A549 (cell line): ENCODE measurements at regions not wholly inside any gene's neighbourhood (a gene's known extent, or its start where the extent isn't known, plus 50 kb on each side); places are given as distances from the start of the nearest gene placed in this dataset.

ENCODE experiments used
- ATAC-seq, 2 experiments: fragments of 200-7000 bp in 1 of 2; fragments of >200 bp in 1 of 2; cut with Nextera tagmentation in 1 of 2; cut with Tn5 transposase in 1 of 2; 3 replicates each; pipeline versions ENCODE4 v1.8.0 to v1.9.1; 2018 to 2020; ENCODE audit warnings: mild to moderate bottlenecking in 1 of 2, moderate library complexity in 1 of 2
- CTCF ChIA-PET: fragments of 300-600 bp; sonication (Branson Sonifier 250); formaldehyde crosslinking; extraction: SDS; loops from one replicate; lab custom pipeline; 2021; ENCODE audit warnings: antibody characterized with exemption, inconsistent platforms; lab: Yijun Ruan, JAX
- POLR2A ChIA-PET: fragments of 350-600 bp; formaldehyde crosslinking; extraction: SDS; loops from one replicate; lab custom pipeline; 2021; ENCODE audit warnings: antibody characterized with exemption, inconsistent platforms; lab: Yijun Ruan, JAX
- DNase-seq, 2 experiments: peaks; one replicate each; pipeline versions ENCODE4 v3.0.0 to v3.0.0-alpha.2; 2011 to 2016; ENCODE audit warnings: low read depth in 1 of 2, low spot score in 1 of 2
- FAIRE-seq: peaks from 2 replicates; lab custom pipeline; 2011; peaks lifted over from hg19 to GRCh38; lab: Jason Lieb, UNC
- H3K27ac ChIP-seq, 2 experiments: fragments of >200 bp; sonication (Bioruptor Twin); formaldehyde crosslinking; 3 replicates each; pipeline ENCODE4 v1.5.1; 2016 to 2017
- H3K4me1 ChIP-seq: fragments of >200 bp; sonication (Bioruptor Twin); formaldehyde crosslinking; 3 replicates; pipeline ENCODE4 v1.6.1; 2016
- H3K4me2 ChIP-seq: fragments of >200 bp; sonication (Bioruptor Twin); formaldehyde crosslinking; 3 replicates; pipeline ENCODE4 v1.6.1; 2016
- H3K4me3 ChIP-seq: fragments of >200 bp; sonication (Bioruptor Twin); formaldehyde crosslinking; 3 replicates; pipeline ENCODE4 v1.5.1; 2016
- H3K9me3 ChIP-seq: fragments of >200 bp; sonication (Bioruptor Twin); formaldehyde crosslinking; 3 replicates; pipeline ENCODE4 v1.6.1; 2016
- ATOH8 ChIP-seq: fragments of 250-450 bp; sonication (Bioruptor Pico); IDR thresholded peaks from 2 replicates; pipeline ENCODE4 v1.5.0; 2020; ENCODE audit warnings: low read depth, mild to moderate bottlenecking, moderate library complexity
- CBX8 ChIP-seq: fragments of 200-600 bp; sonication (generic); IDR thresholded peaks from 2 replicates; pipeline ENCODE4 v1.6.1; 2016
- CEBPB ChIP-seq, 2 experiments: fragments of >200 bp in 1 of 2; sonication (Bioruptor Twin) in 1 of 2; formaldehyde crosslinking in 1 of 2; IDR thresholded peaks; 2 replicates each; pipeline ENCODE4 v1.6.1; 2012 to 2016
- CHD4 ChIP-seq: fragments of 200-600 bp; sonication (generic); IDR thresholded peaks from 2 replicates; pipeline ENCODE4 v1.6.1; 2016; ENCODE audit warnings: antibody characterized with exemption, mild to moderate bottlenecking, borderline replicate concordance
- EHF ChIP-seq: fragments of 250-450 bp; sonication (Bioruptor Pico); IDR thresholded peaks from 2 replicates; pipeline ENCODE4 v1.5.0; 2020; ENCODE audit warnings: mild to moderate bottlenecking
- EHMT2 ChIP-seq: fragments of 200-600 bp; sonication (generic); IDR thresholded peaks from 2 replicates; pipeline ENCODE4 v1.6.1; 2016; ENCODE audit warnings: antibody characterized with exemption, low read depth, mild to moderate bottlenecking, moderate library complexity
- EP300 ChIP-seq, 2 experiments: fragments of >200 bp; sonication (Bioruptor Twin); formaldehyde crosslinking; IDR thresholded peaks; 2 replicates in 1 of 2; 3 replicates in 1 of 2; pipeline ENCODE4 v1.6.1; 2016 to 2017
- FOSB ChIP-seq: fragments of 250-450 bp; sonication (Bioruptor Pico); IDR thresholded peaks from 2 replicates; pipeline ENCODE4 v1.5.0; 2020; ENCODE audit warnings: mild to moderate bottlenecking, moderate library complexity
- GATA3 ChIP-seq: IDR thresholded peaks from 2 replicates; pipeline ENCODE4 v1.6.1; 2012; ENCODE audit warnings: borderline replicate concordance
- HES2 ChIP-seq: fragments of >200 bp; sonication (Bioruptor Twin); formaldehyde crosslinking; IDR thresholded peaks from 2 replicates; pipeline ENCODE4 v1.6.1; 2016
- HEYL ChIP-seq: fragments of 250-450 bp; sonication (Bioruptor Pico); IDR thresholded peaks from 2 replicates; pipeline ENCODE4 v1.8.0; 2021; ENCODE audit warnings: mild to moderate bottlenecking, moderate library complexity
- HOXA7 ChIP-seq: fragments of 250-450 bp; sonication (Bioruptor Pico); IDR thresholded peaks from 2 replicates; pipeline ENCODE4 v1.5.0; 2020; ENCODE audit warnings: mild to moderate bottlenecking, moderate library complexity
- HOXB5 ChIP-seq: fragments of 250-450 bp; sonication (Bioruptor Pico); IDR thresholded peaks from 2 replicates; pipeline ENCODE4 v1.5.0; 2020; ENCODE audit warnings: mild to moderate bottlenecking, moderate library complexity
- JUNB ChIP-seq: fragments of >200 bp; sonication (Bioruptor Twin); formaldehyde crosslinking; IDR thresholded peaks from 2 replicates; pipeline ENCODE4 v1.6.1; 2016
- KDM5A ChIP-seq: fragments of 200-600 bp; sonication (generic); IDR thresholded peaks from 2 replicates; pipeline ENCODE4 v1.6.1; 2016; ENCODE audit warnings: antibody characterized with exemption, mild to moderate bottlenecking
- MAZ ChIP-seq: fragments of 150-350 bp; IDR thresholded peaks from 2 replicates; pipeline ENCODE4 v1.6.1; 2014; ENCODE audit warnings: antibody characterized with exemption, low read depth, low read length, borderline replicate concordance
- NPAS2 ChIP-seq: fragments of 250-450 bp; sonication (Bioruptor Pico); IDR thresholded peaks from 2 replicates; pipeline ENCODE4 v1.8.0; 2022; ENCODE audit warnings: mild to moderate bottlenecking, moderate library complexity, borderline replicate concordance
- NR3C1 ChIP-seq: fragments of >200 bp; sonication (Bioruptor Twin); formaldehyde crosslinking; IDR thresholded peaks from 3 replicates; pipeline ENCODE4 v1.6.1; 2017
- POLR2A ChIP-seq: IDR thresholded peaks from 2 replicates; pipeline ENCODE4 v1.6.1; 2012; ENCODE audit warnings: mild to moderate bottlenecking, low read length
- POLR2AphosphoS2 ChIP-seq: conservative IDR thresholded peaks from 2 replicates; pipeline ENCODE4 v1.6.1; 2012; ENCODE audit warnings: low read length, improper control_type of control experiment, inconsistent platforms
- RCOR1 ChIP-seq: fragments of 150-350 bp; IDR thresholded peaks from 2 replicates; pipeline ENCODE4 v1.6.1; 2014; ENCODE audit warnings: antibody characterized with exemption, low read length, low read depth
- RNF2 ChIP-seq: fragments of 200-600 bp; sonication (generic); IDR thresholded peaks from 2 replicates; pipeline ENCODE4 v1.6.1; 2016; ENCODE audit warnings: low read depth, mild to moderate bottlenecking, antibody characterized with exemption, moderate library complexity, borderline replicate concordance
- TFCP2L1 ChIP-seq: fragments of 250-450 bp; sonication (Bioruptor Pico); IDR thresholded peaks from 2 replicates; pipeline ENCODE4 v1.5.0; 2021; ENCODE audit warnings: mild to moderate bottlenecking
- TP53 ChIP-seq: fragments of 250-450 bp; sonication (Bioruptor Pico); IDR thresholded peaks from 2 replicates; pipeline ENCODE4 v1.5.0; 2021; ENCODE audit warnings: mild to moderate bottlenecking, moderate library complexity
- ZNF302 ChIP-seq: fragments of 250-450 bp; sonication (Bioruptor Pico); IDR thresholded peaks from 2 replicates; pipeline ENCODE4 v1.9.0; 2021; ENCODE audit warnings: inconsistent platforms, mild to moderate bottlenecking, moderate library complexity
- ZSCAN20 ChIP-seq: fragments of 250-450 bp; sonication (Bioruptor Pico); IDR thresholded peaks from 2 replicates; pipeline ENCODE4 v1.8.0; 2022; ENCODE audit warnings: mild to moderate bottlenecking, moderate library complexity
- WGBS: methylation state at CpG from one replicate; pipeline ENCODE4 v1.1.6; 2017; ENCODE audit errors: missing lambda C conversion rate; 5-methylcytosine and 5-hydroxymethylcytosine counted together
- TF ChIP-seq, protein P1 (sequence below): IDR thresholded peaks from 2 replicates; pipeline ENCODE4 v1.6.1; 2012
- TF ChIP-seq, protein P2 (sequence below): IDR thresholded peaks from 2 replicates; pipeline ENCODE4 v1.6.1; 2012; ENCODE audit warnings: low read depth, borderline replicate concordance
- TF ChIP-seq, protein P3 (sequence below): fragments of 450-650 bp; IDR thresholded peaks from 2 replicates; pipeline ENCODE4 v1.6.1; 2014; ENCODE audit warnings: antibody characterized with exemption
- TF ChIP-seq, protein P4 (sequence below): fragments of 150-350 bp; IDR thresholded peaks from 2 replicates; pipeline ENCODE4 v1.6.1; 2014; ENCODE audit warnings: low read depth, mild to moderate bottlenecking, low read length

GRCh38 chr20:52704553-52704952 lies 267.6 kb upstream of the TSHZ2 start:
- CTCF ChIA-PET = no interaction called here
- WGBS = 4% methylated on average over 1 of the region's 1 CpG

DNA sequence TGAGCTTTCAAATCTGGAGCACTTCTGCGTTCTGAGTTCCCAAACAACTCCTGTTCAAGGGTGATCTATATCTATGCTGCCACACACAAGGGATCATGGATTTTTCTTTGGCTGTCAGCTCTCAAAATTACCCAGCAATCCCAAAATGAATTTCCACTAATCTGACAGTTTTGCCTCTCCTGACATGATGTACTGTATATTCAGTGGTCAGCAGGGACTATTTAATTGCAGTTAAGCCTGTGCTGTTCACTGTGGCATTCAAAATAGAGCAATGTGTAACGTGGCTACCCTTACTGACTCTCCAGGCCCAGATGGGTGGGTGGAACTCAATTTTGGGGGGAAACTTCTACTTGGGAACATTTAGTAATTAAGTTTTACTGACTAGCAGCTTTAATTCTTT lies 283.8 kb upstream of the TSHZ2 start:
- TF ChIP-seq HOXA7 (CRISPR knock-in tag) = no peak
- no peak for TF ChIP-seq CHD4
- TF ChIP-seq CEBPB (IDR thresholded peaks at IDR 0.05) = no peak
- no peak for TF ChIP-seq HES2
- TF ChIP-seq, all 56 proteins: peak for 0
- Histone ChIP-seq H3K9me3 (no peaks in the 10 kb centered on the region; the same call in 2 of the 3 replicates), H3K4me1 (no peaks in the 10 kb centered on the region), H3K4me2 (no peak overlapping the region), H3K27ac (no peak overlapping the region), H3K4me3 (no peak overlapping the region)
- 2% methylated on average over 2 of the region's 2 CpGs for WGBS
- ChIA-PET POLR2A (no interaction called here), CTCF (no interaction called here)
- FAIRE-seq (no peak), ATAC-seq (no peak), DNase-seq (no peak)

More at GRCh38 chr20:52704553-52704952, 267.6 kb upstream of the TSHZ2 start:
- Histone ChIP-seq H3K4me2 (no peak overlapping the region), H3K4me3 (no peak overlapping the region), H3K4me1 (no peaks in the 10 kb centered on the region), H3K27ac (no peak overlapping the region), H3K9me3 (no peaks in the 10 kb centered on the region)
- TF ChIP-seq GATA3 = no peak
- no peak for TF ChIP-seq TFCP2L1
- TF ChIP-seq, protein P1, sequence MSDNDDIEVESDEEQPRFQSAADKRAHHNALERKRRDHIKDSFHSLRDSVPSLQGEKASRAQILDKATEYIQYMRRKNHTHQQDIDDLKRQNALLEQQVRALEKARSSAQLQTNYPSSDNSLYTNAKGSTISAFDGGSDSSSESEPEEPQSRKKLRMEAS = no peak
- no peak for TF ChIP-seq POLR2A
- no peak for TF ChIP-seq KDM5A
- TF ChIP-seq, protein P2, sequence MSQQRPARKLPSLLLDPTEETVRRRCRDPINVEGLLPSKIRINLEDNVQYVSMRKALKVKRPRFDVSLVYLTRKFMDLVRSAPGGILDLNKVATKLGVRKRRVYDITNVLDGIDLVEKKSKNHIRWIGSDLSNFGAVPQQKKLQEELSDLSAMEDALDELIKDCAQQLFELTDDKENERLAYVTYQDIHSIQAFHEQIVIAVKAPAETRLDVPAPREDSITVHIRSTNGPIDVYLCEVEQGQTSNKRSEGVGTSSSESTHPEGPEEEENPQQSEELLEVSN = no peak
- no peak for TF ChIP-seq HOXB5 (CRISPR knock-in tag)
- TF ChIP-seq, protein P3, sequence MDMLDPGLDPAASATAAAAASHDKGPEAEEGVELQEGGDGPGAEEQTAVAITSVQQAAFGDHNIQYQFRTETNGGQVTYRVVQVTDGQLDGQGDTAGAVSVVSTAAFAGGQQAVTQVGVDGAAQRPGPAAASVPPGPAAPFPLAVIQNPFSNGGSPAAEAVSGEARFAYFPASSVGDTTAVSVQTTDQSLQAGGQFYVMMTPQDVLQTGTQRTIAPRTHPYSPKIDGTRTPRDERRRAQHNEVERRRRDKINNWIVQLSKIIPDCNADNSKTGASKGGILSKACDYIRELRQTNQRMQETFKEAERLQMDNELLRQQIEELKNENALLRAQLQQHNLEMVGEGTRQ = no peak
- TF ChIP-seq JUNB = no peak
- no peak for TF ChIP-seq HEYL
- no peak for TF ChIP-seq EP300 (IDR thresholded peaks at IDR 0.05)
- no peak for TF ChIP-seq NPAS2
- TF ChIP-seq ZSCAN20 = no peak
- TF ChIP-seq CHD4 = no peak
- TF ChIP-seq RNF2 = no peak
- no peak for TF ChIP-seq EHMT2
- TF ChIP-seq FOSB = no peak
- TF ChIP-seq TP53 = no peak
- ATAC-seq = no peak
- POLR2A ChIA-PET = no interaction called here
- no peak for DNase-seq
- FAIRE-seq = no peak

DNA sequence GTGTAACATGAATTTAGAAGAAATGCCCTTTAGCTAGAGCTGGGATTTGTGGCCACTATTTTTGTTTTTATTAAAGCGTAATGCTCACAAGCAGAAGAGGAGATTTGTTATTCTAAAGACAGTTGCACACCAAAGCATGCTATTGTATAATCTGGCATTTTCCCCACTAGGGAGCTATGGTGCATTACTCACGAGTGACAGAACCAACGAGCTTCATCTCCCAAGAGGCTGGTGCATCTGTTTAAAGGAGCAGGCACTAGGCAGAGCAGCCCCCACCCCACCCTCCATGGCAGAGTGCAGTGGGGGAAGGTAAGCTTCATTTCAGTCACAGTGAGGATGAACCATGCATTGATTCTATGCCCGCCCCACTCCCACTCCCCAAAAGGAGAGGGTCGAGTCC lies 287.3 kb upstream of the TSHZ2 start:
- WGBS = 8% methylated on average over 5 of the region's 5 CpGs
- H3K4me1 ChIP-seq = no peaks in the 10 kb centered on the region
- ChIA-PET CTCF (interaction anchor here (1.5 kb wide), 1 partner anchor 9 kb away, joined by 4 read pairs; no protein-coding TSS in a partner anchor), POLR2A (no interaction called here)
- no peak overlapping the region for H3K27ac ChIP-seq
- no peak for DNase-seq
- TF ChIP-seq ATOH8 (no peak), EHF (CRISPR knock-in tag) (no peak), RCOR1 (no peak), HES2 (no peak), MAZ (no peak), HOXB5 (CRISPR knock-in tag) (no peak), TFCP2L1 (no peak), HEYL (no peak), HOXA7 (CRISPR knock-in tag) (no peak), ZNF302 (no peak), NR3C1 (no peak), POLR2AphosphoS2 (no peak), CBX8 (no peak), CEBPB (IDR thresholded peaks at IDR 0.05) (no peak), EP300 (IDR thresholded peaks at IDR 0.05) (no peak)
- TF ChIP-seq, protein P4, sequence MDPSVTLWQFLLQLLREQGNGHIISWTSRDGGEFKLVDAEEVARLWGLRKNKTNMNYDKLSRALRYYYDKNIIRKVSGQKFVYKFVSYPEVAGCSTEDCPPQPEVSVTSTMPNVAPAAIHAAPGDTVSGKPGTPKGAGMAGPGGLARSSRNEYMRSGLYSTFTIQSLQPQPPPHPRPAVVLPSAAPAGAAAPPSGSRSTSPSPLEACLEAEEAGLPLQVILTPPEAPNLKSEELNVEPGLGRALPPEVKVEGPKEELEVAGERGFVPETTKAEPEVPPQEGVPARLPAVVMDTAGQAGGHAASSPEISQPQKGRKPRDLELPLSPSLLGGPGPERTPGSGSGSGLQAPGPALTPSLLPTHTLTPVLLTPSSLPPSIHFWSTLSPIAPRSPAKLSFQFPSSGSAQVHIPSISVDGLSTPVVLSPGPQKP = no peak
- H3K4me3 ChIP-seq = no peak overlapping the region
- FAIRE-seq = no peak
- ATAC-seq = no peak
- H3K9me3 ChIP-seq = no peaks in the 10 kb centered on the region
- H3K4me2 ChIP-seq = no peak overlapping the region
